ENCODE measurements at regions not wholly inside any gene's neighbourhood (a gene's known extent, or its start where the extent isn't known, plus 50 kb on each side); places are given as distances from the start of the nearest gene placed in this dataset.

DNA sequence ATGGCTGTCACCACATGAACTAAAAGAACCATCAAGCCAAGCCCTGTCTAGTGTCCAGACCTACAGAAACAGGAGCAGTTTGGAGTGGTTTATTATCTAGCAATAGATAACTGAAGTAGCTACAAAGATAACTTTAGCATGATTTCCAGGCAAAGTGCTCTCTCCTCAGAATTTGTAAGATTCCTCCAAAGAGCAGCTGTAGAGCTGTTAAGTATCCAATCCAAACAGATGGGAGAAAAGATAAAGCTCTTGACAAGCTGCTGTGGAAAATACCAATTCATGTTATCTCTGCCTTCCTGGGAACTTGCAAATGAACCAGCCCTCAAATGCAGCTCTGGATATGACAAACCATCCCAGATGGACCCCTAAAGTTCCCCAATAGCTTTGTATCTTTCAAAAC is 78.9 kb upstream of the RESF1 start:
- no peak for ATAC-seq
- Mint-ChIP-seq H3K27me3 (no peaks in the 10 kb centered on the region), H3K4me1 (peaks cover 9% of the 10 kb centered on the region), H3K9me3 (ENCODE audit: low read depth) (peaks cover 21% of the 10 kb centered on the region), H3K36me3 (peaks cover 32% of the 10 kb centered on the region), H3K27ac (no peak overlapping the region), H3K4me3 (no peak overlapping the region)
- CTCF ChIA-PET, result interaction anchor here (0.8 kb wide), 1 partner anchor 79 kb away, joined by 3 read pairs; the partner anchor contains the start of gene RESF1
- no peak for DNase-seq

DNA sequence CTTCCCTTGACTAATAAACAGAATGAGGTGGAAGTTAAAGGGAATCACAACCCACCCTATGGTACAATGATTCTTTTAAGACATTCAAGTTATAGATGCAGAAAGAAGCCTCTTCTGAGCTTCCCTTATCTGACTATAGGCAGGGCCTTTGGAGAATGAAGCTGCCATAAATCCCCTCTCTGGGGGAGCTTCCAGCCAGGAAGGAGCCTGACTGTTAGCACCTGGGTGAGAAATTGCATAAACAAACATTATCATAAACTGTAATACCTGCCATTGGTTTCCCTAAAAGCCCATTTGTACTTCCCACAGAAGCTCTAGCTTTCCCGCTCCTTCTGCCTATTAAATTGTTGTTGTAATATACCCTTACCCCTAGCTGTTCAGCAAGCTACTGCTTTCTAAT is 81.3 kb upstream of the RESF1 start:
- DNase-seq, result no peak
- Mint-ChIP-seq H3K36me3 (peaks cover 34% of the 10 kb centered on the region), H3K27ac (no peak overlapping the region), H3K27me3 (no peaks in the 10 kb centered on the region), H3K4me3 (no peak overlapping the region), H3K4me1 (peaks cover 21% of the 10 kb centered on the region), H3K9me3 (ENCODE audit: low read depth) (peaks cover 8% of the 10 kb centered on the region)
- CTCF ChIA-PET, result interaction anchor here (1.4 kb wide), 1 partner anchor 196 kb away, joined by 3 read pairs; no protein-coding TSS in a partner anchor
- no peak for ATAC-seq

DNA sequence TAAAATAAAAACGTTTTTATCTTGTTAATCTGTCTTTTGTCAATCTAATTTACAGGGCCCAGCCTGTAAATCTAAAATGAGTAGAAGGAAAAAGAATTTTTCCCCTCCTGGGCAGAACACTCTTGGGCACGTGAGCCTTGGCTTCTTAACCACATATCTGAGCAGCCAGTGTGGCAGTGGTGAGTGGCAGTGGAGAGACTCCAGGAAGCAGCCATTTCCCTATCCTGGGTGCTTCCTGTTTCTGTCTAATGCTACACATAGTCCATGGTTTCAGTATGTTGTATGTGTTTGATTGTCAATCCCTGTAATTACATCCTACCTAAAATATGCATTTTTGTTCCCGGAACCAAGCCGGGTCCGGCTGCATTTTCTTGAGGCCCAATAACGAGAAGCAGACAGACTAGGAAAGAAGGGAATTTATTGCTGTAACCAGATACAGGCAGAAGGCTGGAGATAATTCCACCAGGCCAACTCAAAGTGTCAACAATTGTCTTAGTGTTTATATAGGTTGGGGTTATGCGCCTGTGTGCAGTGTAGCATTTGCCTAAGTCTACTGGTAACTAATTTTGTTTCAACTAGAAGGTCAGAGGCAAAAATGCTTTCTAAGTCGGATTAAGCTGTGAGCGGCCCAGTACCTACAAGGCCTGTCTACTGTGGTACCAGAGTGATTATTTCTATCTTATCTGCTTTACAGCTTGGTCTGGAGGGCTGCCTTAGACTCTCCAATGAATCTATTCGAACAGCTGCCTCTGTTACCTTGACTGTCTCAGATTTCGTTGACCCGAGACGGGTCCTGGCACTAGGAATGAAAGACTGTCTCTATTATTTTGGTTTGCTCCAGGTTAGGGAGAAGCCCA is 82.4 kb upstream of the RESF1 start:
- peak overlapping the region; percentile 36 for H3K27ac Mint-ChIP-seq
- H3K4me1 Mint-ChIP-seq, result peaks cover 21% of the 10 kb centered on the region
- no peaks in the 10 kb centered on the region for H3K27me3 Mint-ChIP-seq
- DNase-seq, result no peak
- H3K9me3 Mint-ChIP-seq (ENCODE audit: low read depth), result peaks cover 10% of the 10 kb centered on the region
- CTCF ChIA-PET, result no interaction called here
- ATAC-seq, result no peak
- H3K36me3 Mint-ChIP-seq, result peaks cover 39% of the 10 kb centered on the region
- no peak overlapping the region for H3K4me3 Mint-ChIP-seq

DNA sequence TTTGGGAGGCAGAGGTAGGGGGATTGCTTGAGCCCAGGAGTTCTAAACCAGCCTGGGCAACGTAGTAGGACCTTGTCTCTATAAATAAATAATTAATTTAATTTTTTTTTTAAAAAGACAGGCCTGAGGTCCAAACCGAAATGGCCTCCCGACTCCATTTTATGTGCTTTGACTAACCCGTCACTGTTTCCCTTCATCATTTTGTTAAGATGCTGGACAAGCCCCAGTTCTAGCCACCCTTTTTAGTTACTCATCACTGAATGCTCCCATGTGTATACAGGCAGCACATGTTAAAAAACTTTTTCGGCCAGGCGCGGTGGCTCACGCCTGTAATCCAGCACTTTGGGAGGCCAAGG is 83.6 kb upstream of the RESF1 start:
- H3K9me3 Mint-ChIP-seq (ENCODE audit: low read depth), result peaks cover 13% of the 10 kb centered on the region
- no peaks in the 10 kb centered on the region for H3K27me3 Mint-ChIP-seq
- H3K27ac Mint-ChIP-seq, result peak overlapping the region; percentile 89
- CTCF ChIA-PET, result no interaction called here
- DNase-seq, result no peak
- peaks cover 39% of the 10 kb centered on the region for H3K36me3 Mint-ChIP-seq
- H3K4me1 Mint-ChIP-seq, result peaks cover 21% of the 10 kb centered on the region
- no peak overlapping the region for H3K4me3 Mint-ChIP-seq
- no peak for ATAC-seq

DNA sequence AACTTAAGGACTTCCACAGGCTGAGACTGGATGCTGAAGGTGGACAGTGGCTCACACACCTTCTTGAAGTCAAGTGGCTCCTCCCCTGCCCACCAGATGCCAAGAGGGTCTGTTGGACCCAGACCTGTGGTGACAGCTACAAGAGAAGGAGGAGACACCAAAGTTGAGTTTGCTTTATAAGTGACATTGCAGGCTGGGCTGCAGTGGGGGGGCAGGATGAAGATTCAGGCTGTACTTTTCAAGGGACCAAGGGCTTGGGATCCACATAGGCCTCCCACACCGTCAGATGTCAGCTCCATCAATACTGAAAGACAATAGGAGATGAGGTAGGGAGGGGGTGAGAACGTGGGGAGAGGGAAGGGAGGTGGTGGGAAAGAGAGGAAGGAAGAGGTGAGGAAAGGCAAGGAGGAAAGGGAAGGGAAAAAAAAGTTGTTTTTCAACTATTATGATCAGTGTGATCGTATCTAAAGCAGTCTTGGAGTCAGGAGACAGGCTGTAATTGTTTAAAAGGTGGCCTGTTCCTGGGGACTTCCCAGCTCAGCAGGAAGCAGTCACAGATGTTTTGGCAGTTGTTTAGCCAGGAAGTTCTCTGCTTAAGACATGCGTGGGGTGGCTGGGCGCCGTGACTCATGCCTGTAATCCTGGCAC is 84.1 kb upstream of the RESF1 start:
- Mint-ChIP-seq H3K27ac (peak overlapping the region; percentile 89), H3K36me3 (peaks cover 38% of the 10 kb centered on the region), H3K4me1 (peaks cover 21% of the 10 kb centered on the region), H3K9me3 (ENCODE audit: low read depth) (peaks cover 13% of the 10 kb centered on the region), H3K27me3 (no peaks in the 10 kb centered on the region), H3K4me3 (no peak overlapping the region)
- peak; percentile 88 for ATAC-seq
- CTCF ChIA-PET, result interaction anchor here (1.1 kb wide), 1 partner anchor 146 kb away, joined by 3 read pairs; the partner anchor contains the start of gene AMN1
- peak; percentile 67 for DNase-seq

DNA sequence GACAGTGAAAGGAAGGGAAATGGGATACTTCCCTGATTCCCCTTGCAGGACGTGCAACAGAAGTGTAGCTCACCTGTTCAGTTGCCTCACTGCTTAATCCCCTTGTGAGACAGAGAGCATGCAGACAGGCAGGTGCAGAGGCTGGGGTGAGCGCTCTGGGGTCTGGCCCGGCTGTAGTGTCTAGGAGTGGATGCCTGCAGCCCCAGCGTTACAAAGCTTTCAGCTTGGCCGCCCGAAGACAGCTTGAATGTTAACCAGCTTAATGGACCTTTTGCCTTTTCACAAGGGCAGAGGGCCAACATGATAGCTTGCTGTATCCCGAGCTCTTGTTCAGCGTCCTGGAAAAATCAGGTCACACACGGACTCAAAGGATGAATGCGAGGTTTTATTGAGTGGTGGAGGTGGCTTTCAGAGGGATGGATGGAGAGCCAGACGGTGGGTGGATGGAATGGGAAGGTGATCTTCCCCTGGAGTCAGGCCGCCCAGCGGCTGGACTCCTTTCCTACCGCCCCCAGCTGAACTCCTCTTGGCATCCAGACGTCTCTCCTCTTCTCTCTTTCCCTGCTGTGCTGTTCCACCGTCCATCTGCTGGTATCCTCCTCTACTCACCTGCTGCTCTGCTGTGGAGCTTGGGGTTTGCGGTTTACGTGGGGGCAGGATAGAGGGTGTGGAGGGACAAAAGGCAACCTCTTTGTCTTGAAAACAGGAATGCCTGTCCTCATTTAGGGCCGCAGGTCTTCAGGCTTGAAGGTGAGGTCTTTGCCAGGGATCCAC is 86.2 kb upstream of the RESF1 start:
- DNase-seq (no peak), ATAC-seq (no peak)
- peaks cover 29% of the 10 kb centered on the region for H3K36me3 Mint-ChIP-seq
- H3K27me3 Mint-ChIP-seq, result no peaks in the 10 kb centered on the region
- peaks cover 7% of the 10 kb centered on the region for H3K9me3 Mint-ChIP-seq (ENCODE audit: low read depth)
- H3K27ac Mint-ChIP-seq, result no peak overlapping the region
- no peak overlapping the region for H3K4me3 Mint-ChIP-seq
- peaks cover 21% of the 10 kb centered on the region for H3K4me1 Mint-ChIP-seq
- CTCF ChIA-PET, result no interaction called here

DNA sequence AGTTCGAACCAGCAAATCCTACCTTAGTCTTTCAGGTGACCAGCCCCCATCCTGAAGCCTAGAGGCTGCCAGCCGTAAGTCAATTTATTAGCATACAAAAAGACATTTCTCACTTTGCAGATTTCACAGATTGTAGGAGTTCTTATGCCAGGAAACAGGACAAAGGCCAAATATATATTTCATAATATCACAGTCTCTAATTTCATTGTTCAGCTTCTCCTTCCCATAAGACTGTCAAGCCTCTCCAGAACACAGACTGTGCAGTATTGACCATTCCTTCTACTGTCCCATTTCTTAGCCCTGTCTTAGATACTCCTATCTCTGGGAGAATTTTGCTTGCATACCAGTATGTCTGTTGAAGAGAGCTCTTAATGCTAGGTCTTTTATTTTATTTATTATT is 89.2 kb upstream of the RESF1 start:
- Mint-ChIP-seq H3K9me3 (ENCODE audit: low read depth) (peaks cover 7% of the 10 kb centered on the region), H3K4me1 (peaks cover 14% of the 10 kb centered on the region), H3K27me3 (no peaks in the 10 kb centered on the region), H3K36me3 (peaks cover 23% of the 10 kb centered on the region), H3K4me3 (no peak overlapping the region), H3K27ac (no peak overlapping the region)
- CTCF ChIA-PET, result no interaction called here
- DNase-seq (no peak), ATAC-seq (no peak)

DNA sequence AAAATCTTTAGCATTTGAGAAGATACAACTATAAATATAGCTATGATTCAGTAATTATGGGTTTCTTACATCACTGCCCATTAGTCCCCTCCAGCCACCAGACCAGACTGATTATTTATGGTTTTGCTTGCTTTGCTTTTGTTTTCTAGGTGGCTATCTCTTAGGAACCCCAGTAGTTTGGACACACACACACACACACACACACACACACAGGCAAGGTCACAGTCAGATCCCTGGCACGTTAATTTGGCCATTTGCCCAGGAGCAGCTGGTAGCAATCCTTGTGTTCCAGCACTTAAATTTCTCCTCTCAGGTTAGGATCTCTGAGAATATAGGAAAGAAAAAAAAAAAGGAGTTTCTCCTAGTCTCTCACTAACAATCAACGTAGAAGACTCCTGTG is 90.2 kb upstream of the RESF1 start:
- H3K4me1 Mint-ChIP-seq, result peaks cover 6% of the 10 kb centered on the region
- peaks cover 18% of the 10 kb centered on the region for H3K36me3 Mint-ChIP-seq
- no peaks in the 10 kb centered on the region for H3K27me3 Mint-ChIP-seq
- DNase-seq, result no peak
- H3K4me3 Mint-ChIP-seq, result no peak overlapping the region
- H3K27ac Mint-ChIP-seq, result no peak overlapping the region
- H3K9me3 Mint-ChIP-seq (ENCODE audit: low read depth), result peaks cover 7% of the 10 kb centered on the region
- ATAC-seq, result no peak
- CTCF ChIA-PET, result no interaction called here

DNA sequence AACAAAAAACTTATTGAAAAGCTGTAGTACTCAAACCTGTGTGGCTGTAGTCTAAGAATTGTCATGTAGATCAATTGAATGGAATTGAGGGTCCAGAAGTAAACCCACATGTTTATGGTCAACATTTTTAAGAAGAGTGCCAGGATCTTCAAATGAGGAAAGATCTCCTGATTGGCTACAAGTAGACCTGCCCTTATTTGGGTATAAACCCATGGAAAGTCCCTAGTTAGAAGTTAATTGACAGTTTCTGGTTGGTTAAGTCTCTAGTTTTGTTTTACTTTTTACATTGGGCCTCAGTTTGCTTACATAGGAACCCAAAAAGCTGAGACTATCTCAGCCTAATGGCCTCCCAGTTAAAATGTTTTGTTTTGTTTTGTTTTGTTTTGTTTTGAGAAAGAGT is 91.9 kb upstream of the RESF1 start:
- no peak overlapping the region for H3K27ac Mint-ChIP-seq
- H3K36me3 Mint-ChIP-seq, result peaks cover 10% of the 10 kb centered on the region
- ATAC-seq, result no peak
- DNase-seq, result no peak
- H3K27me3 Mint-ChIP-seq, result no peaks in the 10 kb centered on the region
- peaks cover 3% of the 10 kb centered on the region for H3K9me3 Mint-ChIP-seq (ENCODE audit: low read depth)
- no peak overlapping the region for H3K4me3 Mint-ChIP-seq
- CTCF ChIA-PET, result no interaction called here
- H3K4me1 Mint-ChIP-seq, result peaks cover 6% of the 10 kb centered on the region

DNA sequence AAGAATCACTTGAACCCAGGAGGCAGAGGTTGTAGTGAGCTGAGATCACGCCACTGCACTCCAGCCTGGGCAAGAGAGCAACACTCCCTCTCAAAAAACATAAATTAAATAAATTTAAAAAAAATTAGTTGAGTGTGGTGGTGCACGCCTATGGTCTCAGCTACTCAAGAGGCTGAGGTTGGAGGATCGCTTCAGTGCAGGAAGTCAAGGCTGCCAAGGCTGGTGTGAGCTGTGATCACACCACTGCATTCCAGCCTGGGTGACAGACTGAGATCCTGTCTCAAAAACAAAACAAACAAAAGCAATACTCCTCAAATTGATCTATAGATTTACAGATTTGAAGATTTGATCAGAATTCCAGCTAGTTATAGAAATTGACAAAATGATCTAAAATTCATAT is 92.7 kb upstream of the RESF1 start:
- H3K4me3 Mint-ChIP-seq, result no peak overlapping the region
- peaks cover 3% of the 10 kb centered on the region for H3K9me3 Mint-ChIP-seq (ENCODE audit: low read depth)
- H3K27ac Mint-ChIP-seq, result no peak overlapping the region
- CTCF ChIA-PET, result no interaction called here
- ATAC-seq, result no peak
- DNase-seq, result no peak
- H3K27me3 Mint-ChIP-seq, result no peaks in the 10 kb centered on the region
- peaks cover 6% of the 10 kb centered on the region for H3K4me1 Mint-ChIP-seq
- H3K36me3 Mint-ChIP-seq, result peaks cover 11% of the 10 kb centered on the region

DNA sequence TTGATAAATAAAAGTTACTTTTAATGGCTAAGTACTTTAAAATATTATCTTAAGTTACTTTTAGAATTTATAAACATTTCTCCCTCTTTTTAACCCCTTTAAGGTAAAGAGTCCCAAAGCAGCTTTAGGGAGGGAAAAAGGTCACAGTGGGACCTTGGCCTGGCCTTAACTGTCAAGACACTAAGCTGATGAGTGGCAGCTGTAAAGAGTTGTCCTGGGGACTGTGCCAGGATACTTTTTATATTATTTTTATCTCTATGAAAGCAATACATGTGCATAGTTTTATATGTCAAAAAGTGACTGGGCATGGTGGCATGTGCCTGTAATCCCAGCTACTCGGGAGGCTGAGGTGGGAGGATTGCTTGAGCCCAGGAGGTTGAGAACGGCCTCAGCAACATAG is 94.2 kb upstream of the RESF1 start:
- Mint-ChIP-seq H3K27ac (no peak overlapping the region), H3K4me1 (peaks cover 6% of the 10 kb centered on the region), H3K4me3 (no peak overlapping the region), H3K27me3 (no peaks in the 10 kb centered on the region), H3K9me3 (ENCODE audit: low read depth) (no peaks in the 10 kb centered on the region), H3K36me3 (peaks cover 11% of the 10 kb centered on the region)
- CTCF ChIA-PET, result no interaction called here
- ATAC-seq, result no peak
- DNase-seq, result no peak

DNA sequence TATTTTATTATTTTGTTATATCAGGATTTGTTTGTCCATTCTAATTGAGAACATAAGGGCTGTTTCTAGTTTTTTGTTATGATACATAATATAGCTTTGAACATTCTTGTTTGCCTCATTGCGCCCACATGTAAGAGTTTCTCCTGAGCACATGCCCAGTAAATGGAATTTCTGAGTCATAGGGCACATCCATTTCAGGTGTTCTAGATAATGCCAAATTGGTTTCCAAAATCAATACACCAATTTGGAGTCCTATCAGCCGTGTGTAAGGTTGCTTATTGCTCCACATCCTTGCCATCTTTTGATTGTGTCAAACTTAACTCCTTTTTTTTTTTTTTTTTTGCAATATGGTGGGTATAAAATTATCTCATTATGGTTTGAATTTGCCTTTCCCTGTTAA is 97.9 kb upstream of the RESF1 start:
- H3K27me3 Mint-ChIP-seq, result no peaks in the 10 kb centered on the region
- ATAC-seq (no peak), DNase-seq (no peak)
- H3K4me1 Mint-ChIP-seq, result no peaks in the 10 kb centered on the region
- H3K36me3 Mint-ChIP-seq, result peaks cover 8% of the 10 kb centered on the region
- H3K27ac Mint-ChIP-seq, result no peak overlapping the region
- CTCF ChIA-PET, result no interaction called here
- no peak overlapping the region for H3K4me3 Mint-ChIP-seq
- peaks cover 7% of the 10 kb centered on the region for H3K9me3 Mint-ChIP-seq (ENCODE audit: low read depth)

DNA sequence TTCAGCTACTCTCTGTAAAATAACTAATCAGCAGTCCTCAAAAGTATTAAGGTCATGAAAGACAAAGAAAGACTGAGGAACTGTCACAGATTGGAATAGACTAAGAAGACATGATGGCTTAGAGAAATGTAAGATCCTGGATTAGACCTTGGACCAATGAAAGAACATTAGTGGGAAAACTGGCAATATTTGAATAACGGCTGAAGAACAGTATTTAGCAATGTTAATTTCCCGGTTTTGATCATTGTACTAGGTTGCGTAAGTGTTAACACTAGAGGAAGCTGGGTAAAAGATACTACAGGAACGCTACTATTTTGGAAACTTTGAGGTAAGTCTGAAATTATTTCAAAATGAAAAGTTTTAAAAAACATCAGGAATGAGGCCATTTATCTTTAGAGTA is 98.8 kb upstream of the RESF1 start:
- Mint-ChIP-seq H3K36me3 (peaks cover 8% of the 10 kb centered on the region), H3K4me3 (no peak overlapping the region), H3K27ac (no peak overlapping the region), H3K27me3 (no peaks in the 10 kb centered on the region), H3K9me3 (ENCODE audit: low read depth) (peaks cover 7% of the 10 kb centered on the region), H3K4me1 (no peaks in the 10 kb centered on the region)
- CTCF ChIA-PET, result no interaction called here
- no peak for ATAC-seq
- DNase-seq, result no peak
